Pancreas (tissue), 10 donors: ENCODE measurements at regions not wholly inside any gene's neighbourhood (a gene's known extent, or its start where the extent isn't known, plus 50 kb on each side); places are given as distances from the start of the nearest gene placed in this dataset.

Source experiments
- ATAC-seq, 4 donors: fragments of 200-7000 bp; cut with Tn5 transposase; one replicate each; pipeline versions ENCODE4 v1.8.0 to v1.9.1; 2020; ENCODE audit warnings: mild to moderate bottlenecking in 4 of 4, moderate library complexity in 4 of 4
- DNase-seq, 6 donors: peaks; one replicate each; pipeline ENCODE4 v3.0.0-alpha.2; 2020
- FAIRE-seq: peaks from 2 replicates; lab custom pipeline; 2012; peaks lifted over from hg19 to GRCh38; lab: Jason Lieb, UNC
- H3K27ac ChIP-seq, 4 donors: fragments of 200-600 bp; sonication (generic); 1 replicate in 3 of 4; 2 replicates in 1 of 4; pipeline versions ENCODE4 v1.5.0 to v1.8.0; 2020
- H3K27me3 ChIP-seq, 4 donors: fragments of 200-600 bp; one replicate each; pipeline ENCODE4 v1.8.0; 2021
- H3K36me3 ChIP-seq, 3 donors: fragments of 200-600 bp; sonication (generic) in 1 of 3; one replicate each; pipeline versions ENCODE4 v1.5.0 to v1.8.0; 2020 to 2021
- H3K4me1 ChIP-seq, 3 donors: fragments of 200-600 bp; one replicate each; pipeline ENCODE4 v1.8.0; 2021
- H3K4me3 ChIP-seq, 4 donors: fragments of 200-600 bp; sonication (generic) in 2 of 4; one replicate each; pipeline versions ENCODE4 v1.5.0 to v1.8.0; 2020 to 2021
- H3K9me3 ChIP-seq, 4 donors: fragments of 200-600 bp; one replicate each; pipeline ENCODE4 v1.8.0; 2021
- CTCF ChIP-seq, 4 donors: fragments of 200-600 bp; sonication (generic) in 3 of 4; IDR thresholded peaks; one replicate each; pipeline versions ENCODE4 v1.5.0 to v1.8.0; 2021; ENCODE audit warnings: antibody characterized with exemption in 4 of 4
- WGBS, 2 donors: extraction: QIAGEN DNeasy Blood & Tissue Kit; methylation state at CpG; one replicate each; pipeline ENCODE4 v1.1.7; 2013; 5-methylcytosine and 5-hydroxymethylcytosine counted together
- intact Hi-C, 3 donors: fragments of 100-400 bp; cut with DNase I; formaldehyde crosslinking; loops; one replicate each; pipeline versions ENCODE4 v1.11.1 to v1.14.2; 2022
- donor health status: healthy with polysubstance abuse.
- donor health status: DM: no; HTN: no; CAD: no; lungs with moderate emphysema.
- donor health status: DM: no; HTN: no; CAD: no.
- donor health status: control.
- donor health status: control.
- donor health status: Bipolar disorder and iron deficiency.
- donor health status: DM: yes; HTN: yes; CAD: no.
- donor health status: DM: no; HTN: no; CAD: no.
- donor health status: DM: no; HTN: no; CAD: no.
- donor health status: DM: yes; HTN: yes; CAD: no.

GRCh38 chr9:21653091-21653490 is 149.3 kb upstream of the MTAP start:
- DNase-seq, result no peak
- no peaks in the 10 kb centered on the region for H3K27me3 ChIP-seq
- H3K9me3 ChIP-seq, result no peaks in the 10 kb centered on the region
- H3K4me3 ChIP-seq, result no peak overlapping the region
- H3K27ac ChIP-seq, result no peak overlapping the region
- no peaks in the 10 kb centered on the region for H3K36me3 ChIP-seq
- FAIRE-seq, result no peak
- no peak for TF ChIP-seq CTCF (IDR thresholded peaks at IDR 0.05)
- no peak for ATAC-seq
- 54 to 67% methylated on average over 3 of the region's 3 CpGs for WGBS, 2 donors
- H3K4me1 ChIP-seq, result no peaks in the 10 kb centered on the region
- intact Hi-C loops, result no loop called here

GRCh38 chr9:21653589-21653988 is 148.8 kb upstream of the MTAP start:
- H3K36me3 ChIP-seq, result no peaks in the 10 kb centered on the region
- FAIRE-seq (no peak), DNase-seq (no peak), ATAC-seq (no peak)
- H3K4me1 ChIP-seq, result no peaks in the 10 kb centered on the region
- H3K4me3 ChIP-seq, result no peak overlapping the region
- no peaks in the 10 kb centered on the region for H3K27me3 ChIP-seq
- H3K9me3 ChIP-seq, result no peaks in the 10 kb centered on the region
- TF ChIP-seq CTCF (IDR thresholded peaks at IDR 0.05), result no peak
- intact Hi-C loops, result no loop called here
- no peak overlapping the region for H3K27ac ChIP-seq
- 66 to 75% methylated on average over 1 of the region's 1 CpG for WGBS, 2 donors

GRCh38 chr9:21656776-21657674 is 145.4 kb upstream of the MTAP start:
- no peaks in the 10 kb centered on the region for H3K9me3 ChIP-seq
- WGBS, 2 donors, result 32 to 35% methylated on average over 2 of the region's 2 CpGs
- H3K4me1 ChIP-seq, result no peaks in the 10 kb centered on the region
- no peak overlapping the region for H3K4me3 ChIP-seq
- DNase-seq (no peak), ATAC-seq (no peak), FAIRE-seq (no peak)
- no peak for TF ChIP-seq CTCF (IDR thresholded peaks at IDR 0.05)
- H3K36me3 ChIP-seq, result no peaks in the 10 kb centered on the region
- no peak overlapping the region for H3K27ac ChIP-seq
- intact Hi-C loops, result no loop called here
- no peaks in the 10 kb centered on the region for H3K27me3 ChIP-seq

GRCh38 chr9:21657966-21658667 is 144.3 kb upstream of the MTAP start:
- DNase-seq, result no peak
- no peak for ATAC-seq

More at GRCh38 chr9:21657966-21658667, 144.3 kb upstream of the MTAP start:
- intact Hi-C loops, result no loop called here
- Histone ChIP-seq H3K4me3 (no peak overlapping the region), H3K9me3 (no peaks in the 10 kb centered on the region), H3K4me1 (no peaks in the 10 kb centered on the region), H3K27ac (no peak overlapping the region), H3K27me3 (no peaks in the 10 kb centered on the region), H3K36me3 (no peaks in the 10 kb centered on the region)
- no peak for TF ChIP-seq CTCF (IDR thresholded peaks at IDR 0.05)
- 32 to 36% methylated on average over 2 of the region's 2 CpGs for WGBS, 2 donors
- no peak for FAIRE-seq
